HCT116 (cell line): ENCODE measurements at regions not wholly inside any gene's neighbourhood (a gene's known extent, or its start where the extent isn't known, plus 50 kb on each side); places are given as distances from the start of the nearest gene placed in this dataset.

Source experiments
- ATF3 ChIP-seq: IDR thresholded peaks from 2 replicates; pipeline ENCODE4 v1.6.1; 2012
- CEBPB ChIP-seq: IDR thresholded peaks from 2 replicates; pipeline ENCODE4 v1.6.1; 2012; ENCODE audit warnings: low read depth
- EGR1 ChIP-seq: IDR thresholded peaks from 2 replicates; pipeline ENCODE4 v1.6.1; 2012; ENCODE audit warnings: low read depth
- EZH2 ChIP-seq: fragments of 200-600 bp; sonication (generic); IDR thresholded peaks from 2 replicates; pipeline ENCODE4 v1.6.1; 2017; ENCODE audit warnings: antibody characterized with exemption, mixed run types
- EZH2phosphoT487 ChIP-seq: fragments of 200-600 bp; IDR thresholded peaks from 2 replicates; pipeline ENCODE4 v1.6.1; 2018; ENCODE audit warnings: antibody characterized with exemption, borderline replicate concordance
- JUND ChIP-seq: IDR thresholded peaks from 2 replicates; pipeline ENCODE4 v1.6.1; 2012
- MAX ChIP-seq: IDR thresholded peaks from 2 replicates; pipeline ENCODE4 v1.6.1; 2012
- POLR2A ChIP-seq: IDR thresholded peaks from 2 replicates; pipeline ENCODE4 v1.7.0; 2011; ENCODE audit warnings: borderline replicate concordance; ENCODE audit not compliant: insufficient read depth, insufficient read length; ENCODE audit errors: extremely low read depth
- POLR2AphosphoS5 ChIP-seq: IDR thresholded peaks from 2 replicates; pipeline ENCODE4 v1.6.1; 2011; ENCODE audit warnings: mild to moderate bottlenecking, low read depth, low read length, moderate library complexity
- RAD21 ChIP-seq: IDR thresholded peaks from 2 replicates; pipeline ENCODE4 v1.6.1; 2012; ENCODE audit warnings: low read depth, mild to moderate bottlenecking
- SP1 ChIP-seq: IDR thresholded peaks from 2 replicates; pipeline ENCODE4 v1.6.1; 2012; ENCODE audit warnings: low read depth
- ZNF274 ChIP-seq: fragments of 200-500 bp; sonication (Bioruptor generic); IDR thresholded peaks from 2 replicates; pipeline ENCODE4 v1.6.1; 2014; ENCODE audit warnings: mild to moderate bottlenecking, low read depth, low read length, inconsistent platforms
- TF ChIP-seq, protein P1 (sequence below), 3 experiments: fragments of 200-600 bp in 1 of 3; sonication (generic) in 1 of 3; IDR thresholded peaks in 2 of 3; conservative IDR thresholded peaks in 1 of 3; 2 replicates each; pipeline ENCODE4 v1.5.1; 2012 to 2017; ENCODE audit warnings: low read depth in 2 of 3, low read length in 2 of 3, antibody characterized with exemption in 1 of 3, borderline replicate concordance in 1 of 3, control low read depth in 1 of 3, mild to moderate bottlenecking in 1 of 3, mixed read lengths in 1 of 3, mixed run types in 1 of 3, moderate library complexity in 1 of 3; ENCODE audit not compliant: insufficient read depth in 1 of 3

- TF ChIP-seq, protein P1, sequence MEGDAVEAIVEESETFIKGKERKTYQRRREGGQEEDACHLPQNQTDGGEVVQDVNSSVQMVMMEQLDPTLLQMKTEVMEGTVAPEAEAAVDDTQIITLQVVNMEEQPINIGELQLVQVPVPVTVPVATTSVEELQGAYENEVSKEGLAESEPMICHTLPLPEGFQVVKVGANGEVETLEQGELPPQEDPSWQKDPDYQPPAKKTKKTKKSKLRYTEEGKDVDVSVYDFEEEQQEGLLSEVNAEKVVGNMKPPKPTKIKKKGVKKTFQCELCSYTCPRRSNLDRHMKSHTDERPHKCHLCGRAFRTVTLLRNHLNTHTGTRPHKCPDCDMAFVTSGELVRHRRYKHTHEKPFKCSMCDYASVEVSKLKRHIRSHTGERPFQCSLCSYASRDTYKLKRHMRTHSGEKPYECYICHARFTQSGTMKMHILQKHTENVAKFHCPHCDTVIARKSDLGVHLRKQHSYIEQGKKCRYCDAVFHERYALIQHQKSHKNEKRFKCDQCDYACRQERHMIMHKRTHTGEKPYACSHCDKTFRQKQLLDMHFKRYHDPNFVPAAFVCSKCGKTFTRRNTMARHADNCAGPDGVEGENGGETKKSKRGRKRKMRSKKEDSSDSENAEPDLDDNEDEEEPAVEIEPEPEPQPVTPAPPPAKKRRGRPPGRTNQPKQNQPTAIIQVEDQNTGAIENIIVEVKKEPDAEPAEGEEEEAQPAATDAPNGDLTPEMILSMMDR (IDR thresholded peaks at IDR 0.05 in 2 of 3, conservative IDR thresholded peaks at IDR 0.05 in 1 of 3; ENCODE audit: borderline replicate concordance in 1 of 3, insufficient read depth in 1 of 3, low read depth in 2 of 3, low read length in 2 of 3) = no peak
- TF ChIP-seq JUND (no peak), POLR2A (no peak), POLR2AphosphoS5 (no peak), MAX (no peak), RAD21 (no peak), EZH2 (no peak), EGR1 (no peak), CEBPB (no peak), ATF3 (no peak), SP1 (no peak), EZH2phosphoT487 (no peak), ZNF274 (no peak)
Observed at GRCh38 chr18:61241260-61241853, 91.9 kb upstream of the CDH20 start.
